ENCODE measurements at regions not wholly inside any gene's neighbourhood (a gene's known extent, or its start where the extent isn't known, plus 50 kb on each side); places are given as distances from the start of the nearest gene placed in this dataset.
A peak's percentile ranks its signal among the peaks of the same experiment; 100 is the strongest.

GRCh38 chr14:89616852-89617341 lies 199.9 kb upstream of the FOXN3 start:
- intact Hi-C loops (cut with micrococcal nuclease), result loop anchor here (1.0 to 5.0 kb wide), 3 partner anchors 122 to 285 kb away; no protein-coding TSS in a partner anchor
- H3K27ac ChIP-seq (ENCODE audit: low read length in 2 of 2), result peak overlapping the region; percentile 59 to 71
- Mint-ChIP-seq H3K27ac (peak overlapping the region; percentile 91), H3K27me3 (no peaks in the 10 kb centered on the region), H3K9me3 (ENCODE audit: insufficient read depth) (no peaks in the 10 kb centered on the region), H3K4me1 (peaks cover 74% of the 10 kb centered on the region), H3K4me3 (peak overlapping the region; percentile 92)
- ChIA-PET POLR2A (no interaction called here), CTCF (interaction anchor here (0.6 to 0.9 kb wide), 2 partner anchors 35 to 188 kb away, joined by 3 read pairs; no protein-coding TSS in a partner anchor)
- H3K9me3 ChIP-seq (ENCODE audit: control extremely low read depth in 1 of 3, control insufficient read depth in 2 of 3, insufficient read depth in 1 of 3, low read length in 2 of 3), result no peaks in the 10 kb centered on the region
- no peak overlapping the region for H2AFZ ChIP-seq (ENCODE audit: insufficient read depth, low read depth, low read length, poor library complexity, severe bottlenecking)
- H3K27me3 ChIP-seq (replicated peaks in 1 of 4; ENCODE audit: control extremely low read depth in 1 of 4, control insufficient read depth in 3 of 4, insufficient read depth in 4 of 4, low read length in 3 of 4), result no peaks in the 10 kb centered on the region
- TF ChIP-seq EZH2 (IDR thresholded peaks at IDR 0.05; ENCODE audit: borderline replicate concordance, insufficient read depth, low read depth, low read length, poor library complexity, severe bottlenecking), result no peak
- no peak for TF ChIP-seq CTCF (IDR thresholded peaks at IDR 0.05)
- WGBS (ENCODE audit: insufficient coverage), result 86% methylated on average over 2 of the region's 5 CpGs
- DNase-seq (peak; percentile 76), ATAC-seq (ENCODE audit: low read depth) (peak; percentile 8)
- H4K20me1 ChIP-seq (ENCODE audit: control insufficient read depth, insufficient read depth, low read length, poor library complexity, severe bottlenecking), result peaks cover 3% of the 10 kb centered on the region
- H3K9ac ChIP-seq (ENCODE audit: low read length), result peak overlapping the region; percentile 80
- H3K36me3 ChIP-seq (replicated peaks in 1 of 2; ENCODE audit: control extremely low read depth in 1 of 2, control insufficient read depth in 1 of 2, extremely low read depth in 1 of 2, insufficient read depth in 2 of 2, low read length in 1 of 2), result no peaks in the 10 kb centered on the region
- H3K4me1 ChIP-seq (ENCODE audit: control insufficient read depth in 2 of 2, insufficient read depth in 2 of 2, low read length in 2 of 2), result peaks cover 60 to 64% of the 10 kb centered on the region in 2 donors
- H3K4me3 ChIP-seq (ENCODE audit: control extremely low read depth in 1 of 5, extremely low read depth in 1 of 5, insufficient read depth in 1 of 5, low read depth in 2 of 5, low read length in 4 of 5), result peak overlapping the region; percentile 61 to 93 (median 86)
- peak overlapping the region; percentile 88 for H3K4me2 ChIP-seq (replicated peaks; ENCODE audit: low read depth, low read length, poor library complexity, severe bottlenecking)
- H3K79me2 ChIP-seq (ENCODE audit: control insufficient read depth, insufficient read depth, low read length), result peaks cover 61% of the 10 kb centered on the region

- Mint-ChIP-seq H3K27me3 (no peaks in the 10 kb centered on the region), H3K4me1 (peaks cover 73% of the 10 kb centered on the region), H3K27ac (peak overlapping the region; percentile 91), H3K9me3 (ENCODE audit: insufficient read depth) (no peaks in the 10 kb centered on the region), H3K4me3 (peak overlapping the region; percentile 92)
- DNase-seq, result no peak
- H3K9me3 ChIP-seq (ENCODE audit: control extremely low read depth in 1 of 3, control insufficient read depth in 2 of 3, insufficient read depth in 1 of 3, low read length in 2 of 3), result no peaks in the 10 kb centered on the region
- POLR2A ChIA-PET, result no interaction called here
- H3K27ac ChIP-seq (ENCODE audit: low read length in 2 of 2), result peak overlapping the region in 1 of 2 donors; percentile 71
- intact Hi-C loops (cut with micrococcal nuclease), result loop anchor here (2.0 to 5.0 kb wide), 2 partner anchors 122 to 284 kb away; no protein-coding TSS in a partner anchor
- peak overlapping the region in 2 of 5 experiments; percentile 1 to 93 for H3K4me3 ChIP-seq (ENCODE audit: control extremely low read depth in 1 of 5, extremely low read depth in 1 of 5, insufficient read depth in 1 of 5, low read depth in 2 of 5, low read length in 4 of 5)
- peak overlapping the region; percentile 88 for H3K4me2 ChIP-seq (replicated peaks; ENCODE audit: low read depth, low read length, poor library complexity, severe bottlenecking)
- no peak overlapping the region for H2AFZ ChIP-seq (ENCODE audit: insufficient read depth, low read depth, low read length, poor library complexity, severe bottlenecking)
- peaks cover 60 to 64% of the 10 kb centered on the region in 2 donors for H3K4me1 ChIP-seq (ENCODE audit: control insufficient read depth in 2 of 2, insufficient read depth in 2 of 2, low read length in 2 of 2)
- H3K27me3 ChIP-seq (replicated peaks in 1 of 4; ENCODE audit: control extremely low read depth in 1 of 4, control insufficient read depth in 3 of 4, insufficient read depth in 4 of 4, low read length in 3 of 4), result no peaks in the 10 kb centered on the region
- H3K36me3 ChIP-seq (replicated peaks in 1 of 2; ENCODE audit: control extremely low read depth in 1 of 2, control insufficient read depth in 1 of 2, extremely low read depth in 1 of 2, insufficient read depth in 2 of 2, low read length in 1 of 2), result no peaks in the 10 kb centered on the region
- TF ChIP-seq CTCF (IDR thresholded peaks at IDR 0.05), result no peak
- TF ChIP-seq EZH2 (IDR thresholded peaks at IDR 0.05; ENCODE audit: borderline replicate concordance, insufficient read depth, low read depth, low read length, poor library complexity, severe bottlenecking), result no peak
- WGBS (ENCODE audit: insufficient coverage), result 0% methylated on average over 2 of the region's 2 CpGs
- peak overlapping the region; percentile 80 for H3K9ac ChIP-seq (ENCODE audit: low read length)
- CTCF ChIA-PET, result interaction anchor here (0.6 to 0.9 kb wide), 2 partner anchors 36 to 187 kb away, joined by 3 read pairs; no protein-coding TSS in a partner anchor
- H3K79me2 ChIP-seq (ENCODE audit: control insufficient read depth, insufficient read depth, low read length), result peaks cover 66% of the 10 kb centered on the region
- H4K20me1 ChIP-seq (ENCODE audit: control insufficient read depth, insufficient read depth, low read length, poor library complexity, severe bottlenecking), result peaks cover 6% of the 10 kb centered on the region
- no peak for ATAC-seq (ENCODE audit: low read depth)
These were observed 199.4 kb upstream of the FOXN3 start for GRCh38 chr14:89616425-89616824.

All from B cell (primary cell).